NCI-H1436 treated with DMSO at 0.1 percent for 48 hours (cell line): ENCODE measurements at regions not wholly inside any gene's neighbourhood (a gene's known extent, or its start where the extent isn't known, plus 50 kb on each side); places are given as distances from the start of the nearest gene placed in this dataset.
A peak's percentile ranks its signal among the peaks of the same experiment; 100 is the strongest.

Experiments
- DNase-seq: peaks from one replicate; lab custom pipeline; 2025; lab: John Stamatoyannopoulos, UW

DNA sequence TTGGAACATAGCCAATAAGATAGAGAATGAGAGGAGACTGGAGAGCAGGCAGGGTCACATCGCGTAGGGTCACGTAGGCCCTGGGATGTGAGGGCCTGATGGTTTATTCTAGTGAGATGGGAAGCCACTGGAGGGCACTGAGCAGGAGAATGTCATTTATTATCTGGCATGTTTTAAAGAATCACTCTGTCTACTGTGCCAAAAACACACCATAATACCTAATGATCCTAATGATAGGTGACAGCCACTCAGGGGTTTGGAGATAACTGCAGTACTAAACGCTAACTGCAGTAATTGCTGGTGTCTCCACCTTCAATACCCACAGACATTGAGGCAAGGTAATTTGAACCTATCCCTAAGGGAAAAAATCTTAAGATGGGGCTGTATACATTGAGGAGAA, 185.4 kb downstream of the TTLL7 start:
- DNase-seq: peak; percentile 7

DNA sequence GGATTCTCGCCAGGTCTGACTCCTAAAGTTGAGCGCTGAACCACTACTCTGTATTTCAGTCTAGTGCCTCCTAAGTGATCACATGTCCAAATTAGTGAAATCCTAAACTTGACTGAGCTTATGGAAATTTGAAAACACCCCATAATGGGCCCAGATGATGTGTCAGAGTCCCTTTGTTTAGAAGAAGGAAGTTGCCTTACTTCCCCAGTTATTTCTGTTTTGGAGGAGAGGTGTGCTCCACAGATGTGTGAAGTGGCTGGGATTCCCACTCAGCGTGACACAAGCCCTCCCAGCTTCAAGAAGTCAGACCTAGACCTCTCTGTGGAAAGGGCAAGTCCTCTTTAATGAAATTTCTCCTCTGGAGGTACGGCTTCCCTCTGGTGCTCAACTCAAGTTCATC, 188.8 kb downstream of the TTLL7 start:
- DNase-seq: no peak

DNA sequence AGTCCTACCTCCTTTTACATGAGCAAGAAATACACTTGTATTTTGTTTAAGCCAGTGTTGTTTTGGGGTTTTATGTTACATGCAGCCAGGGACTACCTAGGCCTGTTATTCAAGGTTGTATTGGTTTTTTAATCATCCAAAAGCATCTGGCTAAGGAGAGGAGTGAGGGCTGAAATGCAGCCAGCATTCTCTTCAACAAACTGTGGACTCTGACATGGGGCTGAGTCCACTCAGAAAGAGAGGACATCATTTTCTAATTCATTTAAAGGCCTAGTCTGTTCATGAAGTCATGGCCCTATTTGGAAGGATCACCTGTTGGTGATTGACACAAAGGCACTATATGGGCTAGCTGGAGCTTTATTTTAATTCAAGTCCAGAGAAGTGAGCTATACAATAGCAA, 190.4 kb downstream of the TTLL7 start:
- no peak for DNase-seq

DNA sequence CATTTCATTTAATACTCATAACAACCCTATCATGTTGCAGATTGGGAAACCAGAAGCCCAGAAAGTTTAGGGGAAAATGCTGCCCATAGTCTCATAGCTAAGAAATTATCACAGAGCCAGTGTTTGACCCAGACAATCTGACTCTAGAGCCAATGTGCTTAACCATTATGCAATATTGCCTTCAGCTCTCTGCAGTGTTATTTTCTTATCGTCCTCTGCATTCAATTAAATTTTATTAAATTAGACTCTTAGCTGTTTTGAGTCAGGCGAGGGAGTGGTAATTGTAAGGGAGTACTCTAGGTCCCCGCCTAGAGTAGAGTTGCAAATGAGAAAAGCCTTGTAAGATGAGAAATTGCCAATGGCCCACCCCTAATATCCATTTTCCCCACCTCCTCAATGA, 191.1 kb downstream of the TTLL7 start:
- DNase-seq: no peak

DNA sequence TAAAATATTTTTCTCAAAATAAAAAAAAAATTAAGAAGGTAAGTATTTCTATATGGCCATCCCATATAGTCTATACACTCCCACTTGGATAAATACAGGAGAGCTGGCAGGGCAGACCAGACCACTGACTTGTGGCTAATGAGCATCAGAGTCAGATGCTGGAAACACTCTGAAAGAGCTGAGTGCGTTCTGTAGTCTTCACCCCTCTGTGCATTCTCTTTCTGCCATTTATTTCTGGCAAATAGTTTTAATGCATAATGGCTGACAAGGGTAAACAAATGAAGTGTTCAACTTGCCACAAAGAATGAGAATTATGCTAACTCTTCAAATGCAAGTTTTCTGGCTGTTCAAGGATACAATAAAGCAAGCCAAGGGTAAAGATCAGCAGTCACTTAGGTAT, 191.7 kb downstream of the TTLL7 start:
- no peak for DNase-seq

DNA sequence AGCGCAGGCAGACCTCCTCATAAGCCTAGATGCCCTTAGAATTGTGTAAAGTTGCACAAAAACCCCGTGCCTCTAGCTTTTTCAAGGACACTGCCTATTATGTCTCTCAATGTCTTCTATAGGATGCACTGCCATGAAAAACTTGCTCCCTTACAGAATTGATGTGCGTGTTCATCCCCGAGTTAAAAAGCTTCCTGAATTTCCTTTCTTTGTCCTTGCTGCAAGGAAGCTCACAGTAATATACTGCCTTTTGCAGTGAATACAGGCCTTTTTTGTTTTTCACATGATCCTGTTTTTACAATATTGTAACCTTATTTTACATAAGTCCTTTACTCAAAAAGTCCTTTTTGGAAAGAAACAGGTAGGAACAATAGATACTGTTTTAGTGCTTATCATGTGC, 193.0 kb downstream of the TTLL7 start:
- no peak for DNase-seq

DNA sequence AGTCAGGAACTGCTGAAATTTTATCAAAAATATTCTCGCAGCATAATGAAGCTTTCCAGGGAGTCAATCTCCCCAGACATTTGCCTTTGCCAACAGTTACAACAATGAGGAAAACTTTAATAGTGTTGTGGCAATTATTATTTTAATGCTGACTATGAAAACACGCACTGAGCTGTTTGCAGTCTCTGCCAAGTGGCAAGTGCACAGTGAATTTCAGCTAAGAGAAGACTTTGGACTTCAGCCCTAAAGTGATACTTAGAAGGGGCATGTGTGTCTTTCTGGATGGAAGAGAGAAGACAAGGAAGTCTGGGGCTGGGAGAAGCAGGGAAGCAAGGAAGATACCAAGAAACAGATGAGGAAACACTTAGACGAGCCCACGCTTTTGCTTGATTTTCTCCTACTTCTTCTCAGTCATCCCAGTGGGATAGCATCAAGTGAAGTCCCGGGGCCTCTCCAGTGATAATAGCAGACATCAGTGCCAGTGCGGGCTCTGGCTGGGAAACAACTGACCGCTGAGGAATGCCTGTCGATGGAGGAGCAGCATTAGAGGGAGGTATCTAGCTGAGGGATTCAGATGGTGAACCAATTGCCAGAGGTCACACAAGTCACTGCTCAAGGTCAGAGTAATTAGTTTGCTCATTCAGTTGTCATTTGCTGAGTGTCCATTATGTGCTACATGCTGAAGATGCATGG, 196.3 kb downstream of the TTLL7 start:
- DNase-seq: no peak

DNA sequence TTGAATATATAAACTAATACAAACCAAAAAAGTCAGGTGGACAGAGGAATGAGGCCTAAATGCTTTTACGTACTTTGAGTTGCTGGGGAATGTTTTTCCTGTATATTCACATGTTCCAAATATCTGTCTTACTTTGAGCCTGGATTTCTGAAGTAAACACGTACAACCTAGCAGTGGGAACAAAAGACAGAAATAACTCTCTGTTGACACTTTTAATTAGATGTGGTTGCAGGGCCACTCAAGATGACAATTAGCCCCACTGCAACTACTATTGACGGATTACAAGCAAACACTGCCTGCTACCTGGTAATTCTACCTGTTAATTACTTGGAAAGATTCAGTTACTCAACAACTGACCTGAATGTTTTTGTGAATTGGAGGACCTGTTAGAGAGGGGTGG, 196.9 kb downstream of the TTLL7 start:
- DNase-seq: peak; percentile 74

DNA sequence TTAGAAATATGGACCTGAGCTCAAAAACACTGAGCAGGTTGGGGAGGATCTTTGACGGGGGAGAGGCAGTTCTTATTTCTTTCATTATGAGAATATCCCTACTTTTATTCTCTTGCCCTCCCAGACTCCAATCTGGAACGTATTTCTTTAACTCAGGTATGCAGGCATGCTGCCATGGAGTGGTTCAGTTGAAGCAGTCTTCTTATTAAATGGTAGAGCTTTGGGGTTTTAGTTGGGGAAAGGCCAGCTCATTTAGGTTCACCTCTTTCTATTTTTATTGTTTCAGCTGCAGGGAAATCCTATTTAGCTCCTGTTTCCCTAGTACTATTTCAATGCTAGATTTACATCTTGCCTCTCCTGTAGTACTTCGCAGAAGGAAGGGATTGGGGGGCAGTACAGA, 198.9 kb downstream of the TTLL7 start:
- DNase-seq: no peak

DNA sequence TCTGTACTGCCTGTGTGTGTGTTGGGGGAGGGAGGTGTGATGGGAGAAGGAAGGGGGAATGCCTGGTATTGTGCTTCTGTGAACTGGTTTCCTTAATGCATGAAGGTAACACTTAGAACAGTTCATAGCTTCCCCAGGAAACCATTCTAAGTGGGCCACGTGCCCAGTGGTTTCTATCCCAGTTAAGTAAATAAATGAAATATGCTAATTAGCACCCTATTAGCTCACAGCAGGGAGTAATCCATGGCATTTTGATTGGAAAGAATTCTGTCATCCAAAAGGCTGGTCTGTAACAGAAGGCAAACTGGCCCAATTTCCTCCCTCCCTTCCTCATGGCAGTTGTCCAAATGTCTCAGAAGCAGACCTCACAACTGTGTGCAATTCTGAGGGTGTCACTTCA, 199.3 kb downstream of the TTLL7 start:
- no peak for DNase-seq

DNA sequence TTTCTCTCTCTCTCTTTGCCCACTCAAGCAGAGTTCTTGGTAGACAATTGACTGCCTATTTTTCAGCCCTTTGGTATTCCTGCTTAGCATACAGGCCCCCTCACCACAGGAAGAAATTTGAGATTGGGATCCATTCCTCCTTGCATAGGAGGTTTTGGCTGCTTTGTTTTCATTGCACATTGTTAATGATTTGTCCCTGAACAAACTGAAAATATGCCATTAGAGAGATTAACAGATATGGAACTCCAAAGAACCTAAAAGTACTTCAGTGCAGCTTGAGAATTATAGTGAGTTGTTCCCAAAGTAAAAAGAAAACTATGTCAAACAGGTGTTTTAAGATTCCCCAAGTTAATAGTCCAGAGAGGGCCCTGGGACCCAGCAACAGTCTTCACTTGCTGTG, 200.0 kb downstream of the TTLL7 start:
- no peak for DNase-seq

DNA sequence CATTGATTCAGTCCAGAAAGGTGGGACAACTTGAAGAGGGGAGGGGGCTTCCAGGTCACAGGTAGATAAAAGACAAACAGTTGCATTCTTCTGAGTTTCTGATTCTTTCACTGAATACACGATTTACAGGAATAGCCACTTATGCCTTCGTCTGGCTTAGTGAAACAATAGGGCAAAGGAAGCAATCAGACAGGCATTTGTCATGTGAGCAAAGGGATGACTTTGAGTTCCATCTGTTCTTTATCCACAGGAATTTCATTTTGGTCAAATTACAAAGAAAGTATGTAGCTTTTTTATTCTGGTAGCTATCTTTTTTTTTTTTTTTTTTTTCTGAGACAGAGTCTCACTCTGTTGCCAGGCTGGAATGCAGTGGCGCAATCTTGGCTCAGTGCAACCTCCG, 202.5 kb downstream of the TTLL7 start:
- DNase-seq: no peak

DNA sequence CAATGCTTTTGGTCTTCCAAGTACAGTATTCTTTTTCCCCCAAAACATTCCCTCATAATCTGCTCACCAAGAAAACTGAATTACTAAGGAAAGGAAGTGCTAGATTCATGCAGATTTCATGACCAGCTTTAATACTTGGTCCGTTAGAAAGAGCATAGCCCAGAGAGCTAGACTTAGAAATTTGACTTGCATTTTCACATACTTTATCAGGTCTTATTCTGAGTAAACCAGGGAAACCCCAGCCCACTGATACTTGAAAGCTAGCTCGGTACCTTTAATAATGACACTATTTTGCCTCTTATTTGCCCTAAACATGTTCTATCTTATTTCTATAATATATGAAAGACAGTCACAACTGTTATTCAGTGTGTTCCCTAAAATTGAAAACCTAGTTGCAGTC, 204.5 kb downstream of the TTLL7 start:
- DNase-seq: no peak

DNA sequence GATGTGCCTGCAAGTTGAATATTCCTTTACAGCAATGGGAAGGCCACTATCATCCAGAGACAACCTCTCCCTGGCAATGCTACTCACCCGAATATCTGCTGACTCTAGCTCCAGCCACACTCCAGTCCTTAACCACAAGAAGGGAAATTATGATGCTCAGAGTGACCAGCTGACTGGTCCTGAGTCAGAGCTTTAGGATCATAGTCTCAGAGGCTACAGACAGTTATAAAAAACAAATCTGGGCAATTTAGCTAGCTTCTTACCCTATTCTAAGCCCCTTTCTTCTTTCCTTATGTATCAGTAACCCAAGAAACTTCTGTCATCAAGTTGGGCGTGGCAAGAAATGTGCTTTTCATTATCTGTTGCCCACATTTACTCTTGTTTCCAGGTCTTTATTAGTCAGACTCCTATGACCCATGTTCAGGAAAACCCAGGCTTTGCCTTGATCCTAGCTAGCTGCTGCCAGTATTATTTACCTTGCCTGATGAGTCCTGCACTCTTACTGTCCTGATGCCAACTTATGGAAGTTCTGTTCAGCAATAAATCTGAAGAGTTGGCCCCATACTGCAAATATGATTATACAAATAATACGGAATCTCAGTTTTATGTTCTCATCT, 207.0 kb downstream of the TTLL7 start:
- DNase-seq: no peak

DNA sequence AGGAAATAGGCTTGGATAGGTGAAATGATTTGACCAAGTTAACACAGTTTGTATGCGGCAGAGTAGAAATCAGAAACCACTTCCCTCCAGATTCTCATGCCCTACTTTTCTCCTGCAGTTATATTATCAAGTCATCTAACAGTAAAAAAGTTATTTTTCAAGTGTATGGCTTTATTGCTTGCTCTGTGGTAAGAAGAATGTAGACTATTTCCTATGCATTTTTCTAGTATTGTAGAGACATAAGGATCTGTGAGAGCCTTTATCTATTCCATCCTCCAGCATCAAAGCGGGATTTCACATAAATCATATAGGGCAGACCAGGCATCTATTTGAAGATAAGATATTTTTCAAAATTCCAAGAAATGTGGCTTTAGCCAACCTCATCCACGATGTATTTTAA, 208.5 kb downstream of the TTLL7 start:
- no peak for DNase-seq

DNA sequence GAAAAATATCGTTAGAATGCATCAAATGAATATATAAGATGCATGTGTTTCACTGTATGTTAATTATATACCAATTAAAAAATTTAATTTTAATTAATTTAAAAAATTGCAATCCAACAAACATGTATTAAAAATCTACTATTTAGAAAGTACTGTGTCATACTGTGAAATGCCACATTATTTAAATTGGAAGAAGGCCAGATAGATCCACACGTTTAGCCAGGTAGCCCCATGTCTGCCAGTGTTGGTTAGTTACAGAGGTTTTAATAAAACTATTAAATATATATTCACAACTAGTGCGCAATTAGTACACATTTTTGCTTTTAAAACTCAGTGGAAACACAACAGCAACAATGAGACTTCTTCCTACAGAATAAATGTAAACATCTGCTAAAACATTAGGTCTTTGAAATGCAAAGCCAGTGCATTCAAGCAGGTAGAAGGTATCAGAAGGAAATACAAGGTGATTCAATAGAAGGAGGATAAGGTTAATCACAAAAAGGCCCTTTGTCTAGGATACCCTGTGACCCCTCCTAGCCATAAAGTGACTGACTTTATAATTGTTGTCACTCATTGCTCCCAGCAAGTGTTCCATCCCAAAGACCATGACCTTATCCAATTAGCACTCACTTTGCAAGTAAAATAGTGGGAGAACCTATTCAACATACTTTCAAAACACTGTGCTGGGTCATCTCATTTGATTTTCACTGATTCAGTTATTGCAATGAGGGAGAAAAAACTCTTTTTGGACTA, 211.5 kb downstream of the TTLL7 start:
- DNase-seq: no peak

DNA sequence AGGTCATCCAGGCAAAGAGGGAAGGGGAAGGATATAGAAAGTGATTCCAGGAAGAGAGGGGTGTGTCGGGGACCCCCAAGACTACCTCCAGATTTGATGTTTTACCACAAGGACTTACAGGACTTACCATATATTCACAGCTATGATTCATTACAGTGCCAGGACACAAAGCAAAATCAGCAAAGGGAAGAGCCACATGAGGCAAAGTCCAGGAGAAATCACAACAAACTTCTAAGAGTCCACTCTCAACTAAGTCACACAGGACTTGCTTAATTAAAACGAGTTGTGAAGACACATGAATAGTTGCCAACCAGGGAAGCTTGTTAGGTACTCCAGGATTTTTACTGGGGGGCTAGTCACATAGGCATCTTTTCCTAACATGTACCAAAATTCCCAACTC, 217.3 kb downstream of the TTLL7 start:
- no peak for DNase-seq

DNA sequence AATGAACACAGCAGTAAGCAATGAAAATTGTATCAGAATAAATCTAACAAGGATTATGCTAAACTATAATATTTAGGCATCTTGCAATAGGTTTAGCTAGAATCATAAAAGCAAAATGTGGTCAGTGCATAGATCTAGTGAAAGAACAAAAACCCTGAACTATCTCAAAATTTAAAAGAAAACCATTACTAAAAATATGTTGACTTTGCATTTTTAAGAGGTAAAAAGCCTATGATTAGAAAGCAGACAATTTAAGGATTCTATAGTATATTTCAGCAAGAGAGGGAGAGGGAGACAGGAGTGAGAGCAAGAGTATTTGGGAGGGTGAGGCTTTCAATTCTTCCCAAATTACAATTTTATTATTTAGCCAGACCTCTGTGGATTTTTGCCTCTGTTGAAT, 219.4 kb downstream of the TTLL7 start:
- DNase-seq: no peak

DNA sequence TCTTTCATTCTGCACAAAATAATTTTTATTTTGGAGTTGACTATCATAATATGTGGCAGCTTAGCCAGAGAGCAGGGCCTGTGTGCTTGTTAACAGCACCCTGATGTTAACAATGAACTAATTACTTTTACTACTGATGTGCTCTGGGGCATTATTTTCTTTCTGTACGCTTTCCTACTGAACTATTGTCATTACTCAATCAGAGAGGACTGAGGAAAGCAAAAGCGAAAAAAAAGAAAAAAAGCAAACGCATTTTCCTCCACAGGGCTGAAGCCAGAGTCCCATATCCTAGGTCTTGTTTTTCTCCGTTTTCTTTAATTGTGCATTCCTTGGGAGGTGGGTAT, 221.2 kb downstream of the TTLL7 start:
- DNase-seq: no peak

DNA sequence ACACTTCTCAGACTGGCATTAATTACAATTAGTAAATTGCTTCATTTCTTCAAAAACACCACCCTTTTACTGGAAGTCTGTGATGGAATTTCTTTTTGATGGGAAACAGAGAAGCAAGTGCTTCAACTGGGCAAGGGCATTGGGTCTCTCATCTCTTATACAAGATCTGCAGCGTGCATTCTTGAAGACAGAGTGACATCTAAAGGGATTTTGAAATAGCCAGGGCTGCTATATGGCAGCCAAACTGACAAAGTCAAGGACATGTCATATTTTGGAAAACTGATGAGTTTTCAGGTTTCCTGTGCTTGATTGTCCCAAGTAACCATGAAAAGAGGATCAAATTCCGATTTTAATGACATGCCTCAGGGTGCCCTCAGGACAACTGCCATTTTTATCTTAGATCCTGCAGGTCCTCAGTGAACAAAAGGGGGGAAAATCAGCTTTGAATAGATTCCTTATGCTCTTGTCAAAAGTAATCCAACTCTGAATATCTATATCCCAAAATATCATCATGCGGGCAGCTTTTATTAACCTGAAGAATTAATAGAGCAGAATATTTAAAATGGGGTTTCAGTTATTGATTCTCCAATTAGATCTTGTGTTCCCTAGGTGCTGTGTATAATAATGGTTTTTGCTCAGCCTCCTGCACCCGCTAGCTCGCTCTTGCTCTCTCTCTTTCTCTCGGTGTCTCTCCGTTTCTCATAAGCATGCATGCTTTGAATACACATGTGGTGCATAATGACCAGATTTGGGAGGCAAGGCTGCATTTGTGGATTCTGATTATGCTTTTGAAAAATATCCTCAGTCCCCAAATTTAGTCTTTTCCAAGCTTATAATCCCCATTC, 221.8 kb downstream of the TTLL7 start:
- no peak for DNase-seq

DNA sequence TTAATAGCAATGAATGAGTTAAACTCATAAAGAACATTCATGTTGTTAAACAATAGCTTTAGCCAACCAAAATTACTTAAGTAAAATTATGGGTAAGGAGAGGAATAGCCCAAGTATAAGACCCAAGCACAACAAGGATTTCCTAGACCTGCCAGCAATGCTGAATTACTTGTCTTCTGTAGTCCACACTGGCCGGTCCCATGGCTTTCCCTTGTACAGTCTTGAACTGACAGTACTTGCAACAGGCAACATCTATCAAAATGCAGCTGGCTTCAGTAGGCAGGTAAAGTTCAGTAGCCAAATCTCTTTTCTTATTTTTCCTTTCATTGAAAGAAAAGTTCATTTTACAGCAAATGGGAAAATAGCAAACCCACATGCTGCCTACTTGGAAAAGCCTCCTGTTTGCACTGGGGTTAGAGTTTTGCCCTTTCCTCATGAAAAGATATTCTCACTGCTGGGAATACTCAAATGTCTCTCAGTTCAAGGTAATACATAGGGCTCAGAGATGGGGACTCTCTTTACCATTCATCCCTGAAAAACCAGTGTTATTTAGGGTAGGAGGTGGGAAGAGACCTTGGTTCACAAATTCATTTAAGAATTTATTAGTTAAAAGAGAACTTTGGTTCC, 222.8 kb downstream of the TTLL7 start:
- DNase-seq: no peak

DNA sequence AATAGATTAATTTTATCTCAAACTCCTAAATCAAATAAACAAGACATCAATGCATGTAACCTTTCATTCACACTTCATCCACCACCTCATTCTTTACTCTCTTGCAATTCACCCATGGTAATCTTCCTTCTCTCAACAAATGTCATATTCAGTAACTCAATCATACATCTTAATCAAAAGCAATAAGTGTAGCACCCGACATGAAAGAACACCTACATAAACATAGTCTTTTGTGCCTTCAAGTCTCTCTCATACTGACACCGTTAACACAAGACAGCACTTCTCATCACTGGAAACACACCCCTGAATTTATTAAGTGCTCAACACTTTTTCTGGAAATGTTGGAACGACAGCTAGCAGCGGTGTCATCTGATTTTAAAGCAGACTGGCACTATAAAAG, 225.9 kb downstream of the TTLL7 start:
- no peak for DNase-seq
